ENCODE measurements at regions not wholly inside any gene's neighbourhood (a gene's known extent, or its start where the extent isn't known, plus 50 kb on each side); places are given as distances from the start of the nearest gene placed in this dataset.

DNA sequence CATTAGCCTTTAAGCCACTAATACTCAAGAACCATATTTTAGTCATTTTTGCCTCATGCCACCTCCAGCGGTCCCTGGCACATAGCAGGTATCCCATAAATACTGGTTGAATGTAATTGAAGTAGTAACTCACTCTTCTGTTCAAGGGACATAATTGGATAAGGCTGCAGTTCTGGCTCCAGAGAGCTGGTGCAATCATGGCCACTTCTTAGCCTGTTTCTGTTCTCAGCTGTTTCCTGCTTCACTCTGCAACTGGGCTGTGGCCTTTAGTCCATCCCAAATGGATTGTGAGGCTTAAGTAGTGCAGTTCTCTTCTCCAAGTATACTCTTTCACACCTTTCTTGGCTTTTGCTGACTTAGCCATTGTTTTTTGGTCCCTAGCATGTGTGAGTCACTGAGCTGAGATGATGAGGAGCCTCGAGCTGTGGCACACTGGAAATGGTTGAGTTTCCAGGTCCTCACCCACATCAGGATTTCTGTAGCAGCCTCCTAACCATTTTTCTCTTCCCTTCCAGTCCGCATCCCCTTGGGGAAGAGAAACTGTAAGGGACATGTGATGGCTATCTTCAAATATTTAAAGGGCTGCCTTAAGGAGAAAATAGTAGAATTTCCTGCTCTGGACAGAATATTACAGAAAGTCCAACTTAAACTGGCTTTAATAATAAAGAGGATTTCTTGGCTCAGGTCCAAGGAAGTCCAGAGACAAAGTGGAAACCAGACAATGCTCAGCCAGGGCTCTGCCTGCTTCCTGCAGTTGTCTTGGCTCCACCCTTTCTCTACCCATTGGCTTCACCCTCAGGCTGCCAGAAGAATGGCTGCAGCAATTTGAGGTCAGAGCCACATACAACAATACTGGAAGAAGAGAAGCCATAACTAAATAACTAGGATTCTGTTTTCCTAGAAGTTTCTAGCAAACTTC lies 305.4 kb upstream of the ROPN1 start:
- H3K4me3 ChIP-seq: no peak overlapping the region
- TF ChIP-seq EP300 (IDR thresholded peaks at IDR 0.05) (no peak), POLR2A (IDR thresholded peaks at IDR 0.05) (no peak)
- TF ChIP-seq, protein P1, sequence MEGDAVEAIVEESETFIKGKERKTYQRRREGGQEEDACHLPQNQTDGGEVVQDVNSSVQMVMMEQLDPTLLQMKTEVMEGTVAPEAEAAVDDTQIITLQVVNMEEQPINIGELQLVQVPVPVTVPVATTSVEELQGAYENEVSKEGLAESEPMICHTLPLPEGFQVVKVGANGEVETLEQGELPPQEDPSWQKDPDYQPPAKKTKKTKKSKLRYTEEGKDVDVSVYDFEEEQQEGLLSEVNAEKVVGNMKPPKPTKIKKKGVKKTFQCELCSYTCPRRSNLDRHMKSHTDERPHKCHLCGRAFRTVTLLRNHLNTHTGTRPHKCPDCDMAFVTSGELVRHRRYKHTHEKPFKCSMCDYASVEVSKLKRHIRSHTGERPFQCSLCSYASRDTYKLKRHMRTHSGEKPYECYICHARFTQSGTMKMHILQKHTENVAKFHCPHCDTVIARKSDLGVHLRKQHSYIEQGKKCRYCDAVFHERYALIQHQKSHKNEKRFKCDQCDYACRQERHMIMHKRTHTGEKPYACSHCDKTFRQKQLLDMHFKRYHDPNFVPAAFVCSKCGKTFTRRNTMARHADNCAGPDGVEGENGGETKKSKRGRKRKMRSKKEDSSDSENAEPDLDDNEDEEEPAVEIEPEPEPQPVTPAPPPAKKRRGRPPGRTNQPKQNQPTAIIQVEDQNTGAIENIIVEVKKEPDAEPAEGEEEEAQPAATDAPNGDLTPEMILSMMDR (IDR thresholded peaks at IDR 0.05): no peak
- no peaks in the 10 kb centered on the region for H3K9me3 ChIP-seq
- H3K36me3 ChIP-seq: no peaks in the 10 kb centered on the region
- no peak for DNase-seq (ENCODE audit: low spot score in 2 of 2)
- peaks cover 0 to 7% (median 0%) of the 10 kb centered on the region in 4 donors for H3K4me1 ChIP-seq
- WGBS, 2 donors: 74 to 76% methylated on average over 3 of the region's 3 CpGs
- no peak overlapping the region for H3K27ac ChIP-seq
- no peaks in the 10 kb centered on the region for H3K27me3 ChIP-seq

- DNase-seq (ENCODE audit: low spot score in 2 of 2): no peak
- Histone ChIP-seq H3K9me3 (no peaks in the 10 kb centered on the region), H3K27me3 (no peaks in the 10 kb centered on the region), H3K4me1 (peaks cover 0 to 7% (median 0%) of the 10 kb centered on the region in 4 donors), H3K4me3 (no peak overlapping the region), H3K36me3 (no peaks in the 10 kb centered on the region), H3K27ac (no peak overlapping the region)
- WGBS, 2 donors: 65 to 76% methylated on average over 5 of the region's 5 CpGs
- TF ChIP-seq POLR2A (IDR thresholded peaks at IDR 0.05) (no peak), EP300 (IDR thresholded peaks at IDR 0.05) (no peak)
- TF ChIP-seq, protein P1 (IDR thresholded peaks at IDR 0.05): no peak
These were observed 306.4 kb upstream of the ROPN1 start for GRCh38 chr3:124298301-124298700.

DNA sequence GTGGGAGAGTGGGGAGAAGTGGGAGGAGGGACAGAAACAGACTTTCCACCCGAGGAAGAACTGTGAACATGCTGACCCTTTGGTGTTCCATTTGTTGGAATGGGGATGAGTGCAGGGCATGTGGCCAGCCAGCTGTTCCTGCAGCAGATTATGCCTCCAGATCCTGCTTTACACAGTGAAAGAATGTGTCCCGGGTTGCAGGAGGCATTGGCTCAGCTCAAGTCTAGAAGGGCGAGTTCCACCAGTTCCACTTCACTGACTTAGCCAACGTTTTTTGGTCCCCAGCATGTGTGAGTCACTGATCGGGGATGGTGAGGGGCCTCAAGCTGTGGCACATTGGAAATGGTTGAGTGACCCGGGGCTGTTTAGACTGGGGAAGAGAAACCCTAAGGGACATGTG lies 307.0 kb upstream of the ROPN1 start:
- Histone ChIP-seq H3K4me1 (peaks cover 0 to 7% (median 0%) of the 10 kb centered on the region in 4 donors), H3K4me3 (no peak overlapping the region), H3K27me3 (no peaks in the 10 kb centered on the region), H3K9me3 (no peaks in the 10 kb centered on the region), H3K36me3 (no peaks in the 10 kb centered on the region), H3K27ac (no peak overlapping the region)
- DNase-seq (ENCODE audit: low spot score in 2 of 2): no peak
- WGBS, 2 donors: 36 to 56% methylated on average over 6 of the region's 6 CpGs
- TF ChIP-seq POLR2A (IDR thresholded peaks at IDR 0.05) (no peak), EP300 (IDR thresholded peaks at IDR 0.05) (no peak)
- TF ChIP-seq, protein P1 (IDR thresholded peaks at IDR 0.05): no peak

GRCh38 chr3:124299831-124300230 lies 307.9 kb upstream of the ROPN1 start:
- Histone ChIP-seq H3K27ac (no peak overlapping the region), H3K4me1 (peaks cover 0 to 7% (median 0%) of the 10 kb centered on the region in 4 donors), H3K27me3 (no peaks in the 10 kb centered on the region), H3K9me3 (peaks cover 0 to 2% (median 0%) of the 10 kb centered on the region in 4 donors), H3K4me3 (no peak overlapping the region), H3K36me3 (no peaks in the 10 kb centered on the region)
- WGBS, 2 donors: 55 to 69% methylated on average over 1 of the region's 1 CpG
- no peak for DNase-seq (ENCODE audit: low spot score in 2 of 2)
- TF ChIP-seq, protein P1 (IDR thresholded peaks at IDR 0.05): no peak
- no peak for TF ChIP-seq POLR2A (IDR thresholded peaks at IDR 0.05)

GRCh38 chr3:124300416-124300815 lies 308.5 kb upstream of the ROPN1 start:
- TF ChIP-seq EP300 (IDR thresholded peaks at IDR 0.05) (no peak), POLR2A (IDR thresholded peaks at IDR 0.05) (no peak)
- TF ChIP-seq, protein P1 (IDR thresholded peaks at IDR 0.05): no peak

More at GRCh38 chr3:124300416-124300815, 308.5 kb upstream of the ROPN1 start:
- Histone ChIP-seq H3K9me3 (peaks cover 0 to 7% (median 0%) of the 10 kb centered on the region in 4 donors), H3K4me3 (no peak overlapping the region), H3K4me1 (peaks cover 0 to 7% (median 0%) of the 10 kb centered on the region in 4 donors), H3K36me3 (no peaks in the 10 kb centered on the region), H3K27ac (no peak overlapping the region), H3K27me3 (no peaks in the 10 kb centered on the region)
- no peak for DNase-seq (ENCODE audit: low spot score in 2 of 2)
- 94 to 96% methylated on average over 4 of the region's 4 CpGs for WGBS, 2 donors
